GM19324 (cell line): ENCODE measurements at regions not wholly inside any gene's neighbourhood (a gene's known extent, or its start where the extent isn't known, plus 50 kb on each side); places are given as distances from the start of the nearest gene placed in this dataset.
"Not testable (repeated sequence)": the region's sequence is repeated elsewhere in the genome, so short reads cannot be mapped to it uniquely, and the experiment has no call there.

Source experiments
- ATAC-seq: cut with Tn5 transposase; IDR thresholded peaks from one replicate; pipeline ENCODE4 v1.9.1; 2021; ENCODE audit warnings: mild to moderate bottlenecking, moderate library complexity; ENCODE audit not compliant: unreplicated experiment, low FRiP score

GRCh38 chr16:17947165-17947564, 389.4 kb downstream of the NPIPA8 start:
- no peak for ATAC-seq

GRCh38 chr16:17945080-17945601, 391.4 kb downstream of the NPIPA8 start:
- ATAC-seq, result no peak

- ATAC-seq, result no peak
These were observed 392.2 kb downstream of the NPIPA8 start for GRCh38 chr16:17944345-17944744.

- ATAC-seq, result no peak
These were observed 394.5 kb downstream of the NPIPA8 start for GRCh38 chr16:17942067-17942466.

- ATAC-seq, result no peak
These were observed 395.8 kb downstream of the NPIPA8 start for GRCh38 chr16:17940584-17941364.

GRCh38 chr16:17939723-17940122, 396.8 kb downstream of the NPIPA8 start:
- ATAC-seq, result no peak

- no peak for ATAC-seq
These were observed 397.4 kb downstream of the NPIPA8 start for GRCh38 chr16:17939122-17939536.

- no peak for ATAC-seq
These were observed 398.0 kb downstream of the NPIPA8 start for GRCh38 chr16:17938546-17938945.

- no peak for ATAC-seq
These were observed 399.7 kb downstream of the NPIPA8 start for GRCh38 chr16:17936766-17937402.

GRCh38 chr16:17930280-17930679, 406.3 kb downstream of the NPIPA8 start:
- no peak for ATAC-seq

GRCh38 chr16:17926866-17927399, 409.6 kb downstream of the NPIPA8 start:
- no peak for ATAC-seq

GRCh38 chr16:17926461-17926860, 410.1 kb downstream of the NPIPA8 start:
- ATAC-seq, result no peak

GRCh38 chr16:17925761-17926160, 410.8 kb downstream of the NPIPA8 start:
- no peak for ATAC-seq

GRCh38 chr16:17921357-17921978, 415.1 kb downstream of the NPIPA8 start:
- no peak for ATAC-seq

GRCh38 chr16:17917316-17918019, 419.1 kb downstream of the NPIPA8 start:
- no peak for ATAC-seq

- ATAC-seq, result no peak
These were observed 420.7 kb downstream of the NPIPA8 start for GRCh38 chr16:17915791-17916190.

GRCh38 chr16:17914168-17914567, 422.4 kb downstream of the NPIPA8 start:
- ATAC-seq, result no peak

- not testable (repeated sequence) for ATAC-seq
These were observed 425.0 kb downstream of the NPIPA8 start for GRCh38 chr16:17911578-17911977.

- not testable (repeated sequence) for ATAC-seq
These were observed 429.9 kb downstream of the NPIPA8 start for GRCh38 chr16:17906626-17907025.

- ATAC-seq, result no peak
These were observed 430.5 kb upstream of the XYLT1 start for GRCh38 chr16:17901309-17901708.
